ENCODE measurements at regions not wholly inside any gene's neighbourhood (a gene's known extent, or its start where the extent isn't known, plus 50 kb on each side); places are given as distances from the start of the nearest gene placed in this dataset.

DNA sequence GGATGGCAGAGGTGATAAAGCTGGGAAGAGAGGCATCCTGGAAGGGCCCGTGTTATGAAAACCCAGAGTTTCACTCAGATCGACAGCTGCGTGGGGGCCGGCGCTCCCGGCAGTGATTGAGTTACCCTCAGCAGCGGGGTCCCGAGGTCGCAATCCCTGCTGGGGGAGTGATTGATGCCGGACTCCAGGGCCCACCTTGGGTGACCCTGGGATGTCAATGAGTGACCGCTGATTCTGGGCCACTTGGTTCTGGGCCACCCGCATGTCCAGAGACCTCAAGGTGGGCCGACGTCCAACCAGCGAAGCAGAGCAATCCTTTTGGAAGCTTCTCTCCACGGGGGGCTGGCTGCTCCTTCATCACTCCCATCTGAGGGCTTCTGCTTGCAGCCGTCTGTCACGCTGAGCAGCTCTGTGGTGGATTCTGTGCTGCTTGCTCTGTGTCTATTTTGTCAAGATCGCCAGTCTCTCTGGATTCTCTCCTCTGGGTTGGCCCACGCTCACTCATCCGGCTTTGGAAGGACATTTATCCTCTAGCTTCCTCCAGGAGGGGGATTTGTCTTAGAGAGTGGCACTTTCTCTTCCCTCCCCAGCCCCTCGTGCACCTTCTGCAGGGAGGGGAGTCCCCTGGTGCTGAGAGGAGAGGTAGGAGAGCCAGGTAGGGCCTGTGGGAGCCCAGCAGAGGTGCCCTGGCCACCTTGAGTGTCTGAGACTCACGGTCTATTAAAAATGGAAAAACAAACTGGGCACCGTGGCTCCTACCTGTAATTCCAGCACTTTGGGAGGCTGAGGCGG lies 110.9 kb upstream of the C1orf174 start:
- DNase-seq (ENCODE audit: insufficient read length, low spot score) (no peak), FAIRE-seq (no peak)

DNA sequence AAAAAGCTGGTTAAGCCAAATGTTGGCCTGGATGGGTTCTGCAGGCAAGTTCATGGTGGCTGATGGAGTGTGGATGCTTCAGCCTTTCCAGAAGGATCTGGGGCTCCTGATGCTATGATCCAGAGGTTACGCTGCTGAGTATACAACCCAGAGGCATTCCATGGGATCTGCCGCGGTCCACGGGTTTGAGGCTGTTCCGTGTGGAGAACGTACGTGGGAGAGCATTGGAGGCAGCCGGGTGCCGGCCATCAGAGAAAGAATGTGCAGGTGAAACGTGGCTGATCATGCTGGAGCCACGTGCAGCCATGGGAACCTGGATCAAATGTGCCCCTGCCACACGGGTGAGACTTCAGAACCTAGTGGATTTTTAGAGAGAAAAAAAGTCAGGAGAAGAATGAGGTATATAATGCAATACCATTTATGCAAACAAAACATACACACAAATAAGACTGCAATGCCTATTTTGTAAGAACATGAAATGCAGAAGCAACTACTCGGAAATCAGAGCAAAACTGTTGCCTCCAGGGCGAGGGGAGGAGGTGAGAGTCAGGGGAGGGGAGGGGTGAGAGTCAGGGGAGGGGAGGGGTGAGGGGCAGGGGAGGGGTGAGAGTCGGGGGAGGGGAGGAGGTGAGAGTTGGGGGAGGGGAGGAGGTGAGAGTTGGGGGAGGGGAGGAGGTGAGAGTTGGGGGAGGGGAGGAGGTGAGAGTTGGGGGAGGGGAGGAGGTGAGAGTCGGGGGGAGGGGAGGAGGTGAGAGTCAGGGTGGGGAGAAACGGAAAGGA lies 116.5 kb upstream of the C1orf174 start:
- FAIRE-seq (no peak), DNase-seq (ENCODE audit: insufficient read length, low spot score) (no peak)

DNA sequence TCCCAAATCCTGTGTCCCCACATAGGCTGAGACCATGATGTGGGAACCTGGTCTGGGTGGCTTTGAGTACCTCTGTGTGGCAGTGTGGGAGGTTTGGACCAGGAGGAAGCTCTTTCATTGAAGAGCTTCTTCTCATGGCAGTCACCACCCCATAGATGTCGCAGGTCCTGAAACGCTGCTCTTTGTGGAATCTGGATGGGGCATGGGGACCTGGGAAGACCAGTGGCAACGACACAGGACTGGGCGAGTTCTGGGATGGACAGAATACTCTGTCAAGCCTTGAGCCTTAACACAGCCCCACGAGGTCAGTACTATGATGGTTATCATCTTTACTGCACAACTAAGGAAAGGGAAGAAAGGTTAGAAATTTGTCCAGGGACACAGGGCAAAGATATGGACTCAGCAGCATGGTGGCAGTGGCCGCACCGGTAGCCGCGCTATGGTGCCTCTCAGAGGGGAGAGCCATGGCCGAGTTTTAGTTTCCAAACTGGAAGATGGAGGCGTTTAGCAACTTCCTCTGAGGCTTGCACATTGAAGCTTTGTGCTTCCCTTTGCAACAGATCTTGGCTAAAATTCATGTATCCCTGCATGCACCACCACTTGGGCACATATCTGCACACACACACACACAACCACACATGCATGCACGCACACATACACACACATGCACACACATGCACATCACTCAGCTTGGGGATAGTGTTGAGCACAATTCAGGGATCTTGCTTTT lies 117.7 kb upstream of the C1orf174 start:
- DNase-seq (ENCODE audit: insufficient read length, low spot score) (no peak), FAIRE-seq (no peak)

DNA sequence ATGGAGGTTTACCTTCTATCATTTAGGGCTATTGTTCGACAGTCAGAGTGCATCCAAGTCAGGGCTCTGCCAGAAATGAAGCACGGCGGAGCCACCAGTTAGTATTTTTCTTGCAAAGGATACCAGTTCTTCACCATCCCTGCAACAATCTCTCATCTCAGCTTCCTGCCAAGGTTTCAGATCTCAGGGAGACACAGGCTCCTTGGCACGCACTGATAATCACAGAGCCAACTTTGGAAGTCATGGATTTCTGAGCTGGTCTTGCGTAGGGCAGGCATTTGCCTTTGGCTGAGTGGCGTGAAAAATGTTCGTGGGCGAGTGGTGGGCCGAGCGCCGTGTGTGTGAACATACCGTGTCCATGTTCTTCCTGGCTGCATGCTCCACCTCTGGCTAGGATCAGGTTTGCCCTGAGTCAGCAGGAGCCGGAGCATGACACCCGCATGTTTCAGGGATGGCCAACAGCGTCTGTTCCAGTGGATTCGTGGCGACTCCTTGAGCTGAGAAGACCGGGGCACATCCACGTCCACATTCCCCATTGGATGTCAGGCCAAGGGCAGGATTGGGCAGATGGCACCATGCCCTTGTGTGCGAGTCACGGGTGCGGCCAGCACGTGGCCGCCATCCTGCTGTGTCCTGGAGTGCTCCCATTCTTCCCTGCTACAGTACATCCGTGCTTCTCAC lies 118.5 kb upstream of the C1orf174 start:
- no peak for FAIRE-seq
- DNase-seq (ENCODE audit: insufficient read length, low spot score): no peak

DNA sequence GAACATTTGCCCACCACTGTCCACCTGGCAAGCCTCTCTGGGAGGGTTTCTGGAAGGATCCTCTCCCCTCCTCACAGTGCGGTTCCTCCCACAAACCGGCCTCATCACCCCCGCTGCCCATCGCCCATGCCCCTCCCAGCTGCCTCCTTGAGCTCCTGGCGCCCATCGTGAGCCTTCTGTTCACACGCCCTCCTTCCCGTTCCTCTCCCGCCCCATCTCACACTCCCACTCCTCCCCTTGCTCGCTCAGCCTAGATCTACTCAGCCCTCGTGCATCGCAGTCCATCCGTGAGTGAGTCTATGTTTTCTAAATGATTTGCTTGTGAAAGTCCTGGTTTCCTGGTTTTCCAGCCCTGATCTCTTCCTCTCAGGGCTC lies 119.1 kb upstream of the C1orf174 start:
- no peak for DNase-seq (ENCODE audit: insufficient read length, low spot score)
- FAIRE-seq: no peak

DNA sequence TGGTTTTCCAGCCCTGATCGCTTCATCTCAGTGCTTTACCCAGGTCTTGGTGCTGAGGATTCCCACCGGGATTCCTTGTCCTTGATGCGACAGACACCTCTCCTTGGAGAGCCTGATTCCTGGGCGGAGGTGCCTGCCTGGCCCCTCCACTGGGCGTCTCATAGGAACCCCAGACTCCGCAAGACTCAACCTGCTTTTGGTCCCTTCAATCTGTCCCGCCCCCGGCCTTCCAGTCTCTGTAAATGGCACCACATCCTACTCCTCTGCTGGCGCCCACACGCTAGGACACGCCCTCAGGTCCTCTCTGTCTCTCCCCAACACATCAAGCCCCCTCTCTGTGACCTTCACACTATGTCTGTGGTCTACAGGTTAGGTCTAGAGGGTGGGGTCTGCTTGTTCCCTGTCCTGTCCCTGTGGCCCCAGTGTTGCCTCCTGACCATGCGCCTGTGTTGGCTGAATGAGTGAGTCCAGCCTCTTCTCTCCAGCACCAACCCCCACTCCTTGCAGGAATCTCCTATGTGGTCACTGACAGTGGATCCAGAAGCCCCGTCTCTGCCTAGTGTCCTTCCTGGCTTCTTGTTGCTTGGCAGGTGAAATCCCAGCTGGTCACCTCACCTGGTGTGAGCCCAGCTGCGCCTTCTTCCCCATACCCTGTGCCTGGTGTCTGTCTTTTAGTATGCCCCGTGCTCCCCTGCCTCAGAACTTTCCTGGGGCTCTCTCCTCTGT lies 119.7 kb upstream of the C1orf174 start:
- DNase-seq (ENCODE audit: insufficient read length, low spot score): no peak
- FAIRE-seq: no peak

DNA sequence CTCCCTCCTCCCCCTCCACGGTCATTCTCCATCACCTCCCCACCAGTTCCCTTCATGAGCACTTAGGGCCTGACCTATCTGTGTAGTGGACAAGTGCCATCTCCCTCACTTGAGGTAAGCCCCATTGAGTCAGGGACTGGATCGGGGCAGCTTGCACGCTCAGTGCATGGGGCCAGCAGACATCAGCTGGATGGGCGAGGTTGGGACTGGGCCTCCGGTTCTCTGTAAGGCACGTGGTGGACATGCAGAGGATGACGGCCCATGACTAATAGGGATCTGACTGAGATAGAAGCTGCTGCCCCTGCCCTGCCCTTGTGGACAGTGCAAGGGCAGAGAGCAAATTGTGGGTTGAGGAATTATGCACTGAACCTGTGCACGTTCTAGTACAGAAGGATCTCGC lies 120.4 kb upstream of the C1orf174 start:
- FAIRE-seq (no peak), DNase-seq (ENCODE audit: insufficient read length, low spot score) (no peak)

DNA sequence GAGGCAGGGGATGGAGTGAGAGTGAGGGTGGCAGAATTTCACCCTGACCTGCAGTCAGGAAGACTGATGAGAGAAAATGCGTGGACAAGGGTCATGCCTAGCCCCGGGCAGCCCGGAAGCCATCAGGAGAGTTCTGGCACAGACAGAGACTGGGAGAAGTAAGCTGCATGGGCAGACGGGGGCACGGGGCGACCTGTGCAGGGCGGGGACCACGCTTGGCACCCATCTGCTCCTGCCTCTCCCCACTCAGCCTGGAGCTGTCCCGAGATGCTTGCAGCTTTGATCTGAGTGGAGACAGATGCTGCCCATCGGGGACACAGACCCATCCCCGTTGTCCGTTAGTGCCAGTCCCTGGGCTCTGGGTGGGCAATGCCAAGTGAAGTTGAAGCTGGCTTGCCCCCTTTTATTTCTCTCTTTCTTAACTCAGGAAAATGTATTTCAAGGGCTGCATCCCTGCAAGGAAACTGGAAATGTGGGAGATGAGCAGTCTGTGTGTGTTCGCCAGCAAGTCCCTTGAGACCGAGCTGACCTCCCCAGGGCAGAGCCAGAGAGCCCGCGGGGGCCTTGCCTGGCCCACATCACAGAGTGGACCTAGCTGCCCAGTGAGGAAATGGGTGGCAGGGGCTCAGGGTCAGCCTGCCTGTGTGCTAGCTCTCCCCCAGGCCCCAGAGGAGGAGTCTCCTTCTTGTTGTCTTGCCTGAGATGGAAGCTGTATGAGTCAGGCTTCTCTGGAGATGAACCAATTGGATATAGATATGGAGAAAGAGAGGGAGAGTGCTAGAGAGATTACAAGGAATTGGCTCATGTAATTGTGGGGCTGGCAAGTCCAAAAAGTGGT lies 121.3 kb upstream of the C1orf174 start:
- no peak for DNase-seq (ENCODE audit: insufficient read length, low spot score)
- no peak for FAIRE-seq

DNA sequence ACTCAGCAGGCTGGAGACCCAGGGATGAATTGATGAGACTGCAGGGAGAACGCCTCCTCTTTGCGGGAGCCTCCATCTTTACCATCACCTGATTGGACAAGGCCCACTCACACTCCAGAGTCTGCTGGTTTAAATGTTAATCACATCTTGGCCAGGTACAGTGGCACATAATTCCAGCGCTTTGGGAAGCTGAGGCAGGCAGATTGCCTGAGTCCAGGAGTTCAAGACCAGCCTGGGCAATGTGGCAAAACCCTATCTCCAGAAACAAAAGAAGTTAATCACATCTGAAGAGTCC lies 121.8 kb upstream of the C1orf174 start:
- no peak for DNase-seq (ENCODE audit: insufficient read length, low spot score)
- no peak for FAIRE-seq

DNA sequence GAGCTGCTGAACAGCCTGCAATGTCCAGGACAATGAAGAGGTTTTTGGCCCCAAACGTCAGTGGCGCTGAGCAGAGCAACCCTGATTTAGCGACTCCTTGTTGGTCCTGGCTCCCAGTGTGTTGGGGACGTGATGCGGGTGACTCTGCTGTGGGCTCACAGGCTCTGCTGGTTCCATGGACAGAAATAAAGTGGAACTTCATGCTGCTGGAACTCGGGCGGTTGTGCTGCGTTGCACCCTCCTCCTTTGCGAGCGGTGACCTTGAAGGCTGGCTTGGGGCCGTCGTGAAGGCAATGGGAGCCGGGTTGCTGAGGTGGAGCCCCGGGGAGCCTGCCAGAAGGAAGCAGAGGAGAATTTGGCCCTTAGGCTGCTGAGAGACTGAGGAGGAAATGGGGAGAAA lies 122.6 kb upstream of the C1orf174 start:
- DNase-seq (ENCODE audit: insufficient read length, low spot score): no peak
- FAIRE-seq: no peak

DNA sequence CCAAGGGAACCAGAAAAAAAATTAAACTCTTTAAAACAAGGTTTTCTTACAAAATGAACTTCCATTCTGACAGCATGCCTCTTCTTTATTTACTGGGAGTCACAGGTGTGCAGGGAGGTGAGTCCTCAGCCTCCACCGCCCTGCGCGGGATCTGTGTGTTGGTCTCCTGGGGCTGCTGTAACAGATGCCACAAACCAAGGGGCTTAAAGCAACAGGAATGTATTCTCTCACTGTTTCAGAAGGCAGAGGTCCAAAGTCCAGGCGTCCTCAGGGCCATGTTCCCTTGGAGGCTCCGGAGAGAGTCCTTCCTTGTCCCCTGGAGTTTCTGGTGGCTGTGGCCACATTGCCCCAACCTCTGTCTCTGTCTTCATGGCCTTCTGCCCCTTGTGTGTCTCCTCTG lies 123.6 kb upstream of the C1orf174 start:
- FAIRE-seq: no peak
- no peak for DNase-seq (ENCODE audit: insufficient read length, low spot score)

DNA sequence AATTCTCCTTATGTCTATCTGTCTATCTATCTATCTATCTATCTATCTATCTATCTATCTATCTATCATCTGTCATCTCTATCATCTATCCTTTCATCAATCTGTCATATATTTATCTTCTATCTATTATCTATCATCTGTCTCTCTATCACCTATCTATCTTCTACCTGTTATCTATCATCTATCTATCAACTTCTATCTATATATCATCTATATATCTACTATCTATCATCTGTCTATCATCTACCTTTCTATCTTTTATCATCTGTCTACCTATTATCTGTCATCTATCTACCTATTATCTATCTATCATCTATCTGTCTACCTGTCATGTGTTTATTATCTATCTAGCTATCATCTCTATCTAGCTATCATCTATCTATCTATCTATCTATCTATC lies 124.7 kb upstream of the C1orf174 start:
- DNase-seq (ENCODE audit: insufficient read length, low spot score) (no peak), FAIRE-seq (no peak)

DNA sequence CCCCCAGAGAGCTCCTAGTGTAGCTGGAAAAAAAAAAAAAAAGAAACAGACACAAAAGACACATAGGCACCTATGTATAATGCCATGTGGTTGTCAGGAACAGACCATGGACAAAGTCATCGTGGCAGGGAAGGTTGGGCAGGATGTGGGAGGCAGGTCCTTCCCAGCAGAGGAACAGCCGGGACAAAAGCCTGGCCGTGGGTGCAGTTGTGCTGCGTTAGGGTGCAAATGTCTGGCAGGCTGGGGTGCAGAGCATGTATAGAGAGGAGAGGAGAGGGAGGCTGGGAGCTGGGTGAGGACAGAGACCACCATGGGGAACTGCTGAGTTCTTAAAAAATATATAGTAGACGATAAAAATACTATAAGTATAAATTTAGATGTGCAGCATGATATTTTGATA lies 125.7 kb upstream of the C1orf174 start:
- no peak for DNase-seq (ENCODE audit: insufficient read length, low spot score)
- no peak for FAIRE-seq

DNA sequence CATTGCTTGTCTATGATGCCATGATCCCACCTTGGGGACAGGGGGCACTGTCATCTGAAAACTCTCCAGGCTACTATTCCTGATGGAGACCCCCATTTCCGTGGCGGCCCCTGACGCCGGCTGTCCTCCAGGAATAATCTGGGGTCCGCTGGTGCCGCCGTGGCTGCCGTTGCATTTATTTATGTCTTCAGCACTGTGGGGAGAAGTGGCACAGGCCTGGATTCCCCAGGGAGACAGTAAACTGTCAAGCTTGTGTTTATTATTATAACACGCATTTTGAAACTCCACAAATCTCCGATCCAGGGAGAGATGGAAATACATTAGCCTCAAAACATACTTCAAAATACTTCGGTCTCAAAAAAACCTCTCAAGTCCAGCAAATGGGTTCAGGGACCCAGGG lies 126.9 kb upstream of the C1orf174 start:
- FAIRE-seq: no peak
- DNase-seq (ENCODE audit: insufficient read length, low spot score): no peak

DNA sequence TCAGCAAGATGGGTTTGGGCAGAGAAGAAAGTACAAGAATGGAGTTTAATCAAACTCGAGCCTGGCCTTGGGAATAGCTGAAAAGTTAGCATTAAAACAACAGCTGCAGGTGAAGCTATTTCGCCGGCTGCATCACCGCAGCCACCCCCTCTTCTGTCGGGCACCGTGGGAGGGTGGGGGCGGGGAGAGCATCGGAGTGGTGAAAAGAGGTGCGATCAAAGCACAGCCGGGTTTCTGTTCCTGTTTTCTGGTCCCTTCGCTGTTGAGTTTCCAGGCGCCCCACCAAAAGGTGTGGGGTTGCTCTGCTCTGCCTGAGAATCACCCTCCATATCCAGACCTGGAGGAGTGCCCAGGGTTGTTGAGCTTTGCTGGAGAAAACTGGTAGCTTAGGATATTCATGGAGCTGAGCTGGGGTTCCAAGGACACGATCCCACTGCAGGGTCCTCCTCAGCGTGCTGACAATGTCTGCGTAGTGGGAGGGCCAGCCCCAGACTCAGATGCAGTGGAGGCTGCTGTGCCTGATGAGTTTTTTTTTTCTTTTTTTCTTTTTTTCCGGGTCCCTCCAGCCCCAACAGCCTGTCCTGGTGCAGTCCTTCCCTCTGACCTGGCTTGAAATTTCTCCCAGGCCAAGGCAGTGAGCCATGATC lies 127.5 kb upstream of the C1orf174 start:
- DNase-seq (ENCODE audit: insufficient read length, low spot score) (peak; percentile 61), FAIRE-seq (peak; percentile 37)

DNA sequence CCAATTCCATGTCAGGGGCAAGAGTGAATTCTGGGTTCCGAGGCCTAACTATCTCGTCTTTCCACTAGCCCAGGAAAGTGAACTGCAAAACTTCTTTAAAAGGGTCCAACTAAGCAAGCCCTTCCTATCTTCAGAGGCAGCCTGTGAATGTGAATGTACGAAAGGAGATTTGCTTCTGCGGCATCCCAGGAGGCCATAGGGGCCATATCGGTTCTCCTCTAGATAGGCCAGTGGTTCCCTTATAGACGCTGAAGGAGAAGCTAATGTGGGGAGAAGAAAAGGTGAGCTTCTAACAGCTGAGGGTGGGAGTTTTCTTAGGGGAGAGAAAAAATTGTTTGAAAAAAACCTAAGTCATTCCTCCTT lies 128.0 kb upstream of the C1orf174 start:
- FAIRE-seq: no peak
- DNase-seq (ENCODE audit: insufficient read length, low spot score): no peak

DNA sequence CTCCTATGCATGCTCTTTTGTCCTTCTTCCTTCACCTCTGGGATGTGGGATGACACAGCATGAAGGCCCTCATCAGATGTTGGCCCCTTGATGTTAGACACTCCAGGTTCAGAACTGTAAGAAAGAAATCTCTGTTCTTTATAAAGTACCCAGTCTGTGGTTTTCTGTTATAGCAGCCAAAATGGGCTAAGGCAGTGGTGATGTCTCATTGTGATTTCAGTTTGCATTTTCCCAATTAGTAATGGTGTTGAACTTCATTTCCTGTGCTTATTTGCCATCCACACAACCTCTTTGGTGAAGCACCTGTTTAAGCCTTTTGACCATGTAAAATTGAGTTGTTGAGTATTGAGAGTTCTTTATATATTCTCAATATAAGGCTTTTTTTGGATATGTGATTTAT lies 129.3 kb upstream of the C1orf174 start:
- FAIRE-seq (no peak), DNase-seq (ENCODE audit: insufficient read length, low spot score) (no peak)

DNA sequence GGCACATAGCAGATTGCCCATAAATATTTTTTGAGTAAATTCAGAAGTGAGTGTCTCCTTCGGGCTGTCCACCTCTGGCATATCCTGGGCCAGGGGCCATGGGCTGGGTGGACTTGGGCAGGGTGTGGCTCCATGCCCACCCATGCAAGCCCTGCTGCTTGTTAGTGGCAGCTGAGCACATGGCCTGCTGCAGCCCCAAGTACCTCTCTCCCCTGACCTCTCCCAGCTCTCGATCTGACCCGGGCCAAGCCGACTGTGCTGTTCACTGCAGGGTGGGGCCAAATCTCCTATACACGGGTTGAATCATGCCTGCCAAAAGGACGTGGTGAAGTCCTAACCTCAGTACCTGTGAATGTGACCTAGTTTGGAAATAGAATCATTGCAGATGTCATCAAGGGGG lies 132.5 kb upstream of the C1orf174 start:
- no peak for FAIRE-seq

DNA sequence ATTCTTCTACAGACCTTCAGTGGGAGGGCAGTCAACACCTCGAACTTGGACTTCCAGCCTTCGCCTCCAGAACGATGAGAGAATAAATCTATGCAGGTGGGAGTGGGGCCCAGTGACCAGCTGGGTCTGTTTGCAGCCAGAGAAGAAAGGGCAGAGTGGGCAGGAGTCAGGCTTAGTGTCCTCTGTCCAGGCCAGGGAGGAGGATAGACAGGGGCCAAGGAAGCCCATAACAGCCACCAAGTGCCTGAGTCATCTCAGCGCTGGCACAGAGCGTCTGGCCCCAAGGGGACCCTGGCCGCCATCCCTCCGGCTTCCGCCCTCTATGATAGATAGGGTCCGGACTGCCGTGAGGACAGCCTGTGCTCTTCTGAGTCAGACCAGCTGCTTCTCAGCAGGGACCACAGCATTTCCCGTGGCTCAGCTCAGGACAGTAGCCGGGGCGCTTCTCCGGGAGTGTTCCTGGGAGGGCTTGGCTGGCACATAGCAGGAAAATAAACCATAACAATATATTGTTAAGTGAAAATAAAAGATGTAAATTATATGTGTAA lies 133.1 kb upstream of the C1orf174 start:
- DNase-seq (ENCODE audit: insufficient read length, low spot score) (no peak), FAIRE-seq (no peak)

More for the DNA sequence above, 132.5 kb upstream of the C1orf174 start:
- no peak for DNase-seq (ENCODE audit: insufficient read length, low spot score)

Measured in GM19239 (cell line).